ENCODE measurements at regions not wholly inside any gene's neighbourhood (a gene's known extent, or its start where the extent isn't known, plus 50 kb on each side); places are given as distances from the start of the nearest gene placed in this dataset.

DNA sequence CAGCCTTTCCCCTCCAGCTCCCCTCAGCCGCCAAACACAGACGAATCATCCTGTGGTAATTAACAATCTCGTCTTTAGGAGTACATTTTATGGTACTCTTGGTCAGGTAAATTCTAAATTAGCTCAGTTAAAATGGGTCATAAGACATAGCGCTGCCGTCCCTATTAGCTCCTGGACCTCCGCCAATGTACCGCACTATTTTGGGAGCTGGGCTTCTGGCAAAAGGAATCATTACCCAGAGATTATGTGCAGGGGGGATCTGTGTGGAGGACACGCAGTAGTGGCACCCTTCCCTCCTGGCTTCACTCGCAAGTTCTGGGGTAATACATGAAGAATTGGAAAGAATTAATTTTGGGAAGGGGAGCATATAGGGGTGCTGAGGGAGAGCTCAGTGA is 68.6 kb upstream of the ONECUT1 start:
- no peak for DNase-seq

DNA sequence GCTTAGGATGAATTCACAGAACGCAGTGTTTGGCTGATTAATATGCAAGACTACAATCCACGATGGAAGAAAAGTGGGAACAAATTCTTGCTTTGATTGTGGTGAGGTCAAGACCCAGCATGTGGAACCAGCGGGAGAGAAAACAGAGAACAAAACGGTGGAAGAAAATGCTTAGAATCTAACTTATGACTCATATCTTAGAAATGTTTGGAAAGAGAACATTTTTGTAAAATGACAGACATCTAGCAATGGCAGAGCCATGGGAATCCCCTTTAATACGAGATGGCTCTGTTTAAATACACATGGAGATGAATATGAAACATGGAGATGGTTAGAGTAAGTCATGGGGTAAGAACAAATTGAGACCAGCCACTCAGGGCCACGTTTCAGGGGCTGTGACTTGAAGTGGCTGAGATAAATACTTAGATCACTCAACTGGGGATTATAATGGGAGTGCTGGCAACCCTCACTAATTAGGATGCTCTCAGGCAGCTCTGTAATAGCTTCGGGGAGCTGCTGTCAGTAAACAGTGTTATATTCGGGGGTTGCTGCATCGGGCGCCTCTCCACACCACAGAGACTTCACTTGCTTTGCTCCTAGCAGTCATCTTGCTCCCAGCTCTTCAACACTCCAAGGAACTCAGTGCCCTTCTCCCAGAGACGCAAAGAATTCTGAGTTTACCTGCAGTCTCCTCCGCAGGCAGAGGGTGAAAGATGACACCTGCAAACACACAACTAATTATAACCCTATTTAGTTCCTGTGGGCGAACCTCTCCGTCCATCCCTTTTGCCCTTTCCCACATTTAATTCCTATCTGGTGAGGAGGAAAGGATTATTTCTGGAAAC is 68.0 kb upstream of the ONECUT1 start:
- DNase-seq, result no peak

DNA sequence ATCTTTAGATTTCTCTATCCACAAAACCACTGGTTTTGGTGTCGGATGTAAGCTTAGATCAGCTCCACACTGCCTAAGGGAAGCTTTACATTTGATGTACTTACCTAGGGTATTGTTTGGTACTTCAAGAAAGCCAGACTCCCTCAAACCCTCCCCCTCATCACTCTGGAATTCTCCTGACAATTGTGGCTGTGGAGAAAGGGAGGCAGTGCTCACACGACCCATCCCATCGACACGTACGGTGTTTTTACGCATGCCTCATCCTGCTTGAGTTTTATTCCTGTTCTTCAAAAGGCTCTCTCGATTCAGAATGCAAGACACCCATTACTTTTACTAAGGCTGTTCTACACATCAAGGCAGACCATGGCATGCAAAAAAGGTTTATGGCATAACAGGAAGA is 67.3 kb upstream of the ONECUT1 start:
- DNase-seq, result no peak

DNA sequence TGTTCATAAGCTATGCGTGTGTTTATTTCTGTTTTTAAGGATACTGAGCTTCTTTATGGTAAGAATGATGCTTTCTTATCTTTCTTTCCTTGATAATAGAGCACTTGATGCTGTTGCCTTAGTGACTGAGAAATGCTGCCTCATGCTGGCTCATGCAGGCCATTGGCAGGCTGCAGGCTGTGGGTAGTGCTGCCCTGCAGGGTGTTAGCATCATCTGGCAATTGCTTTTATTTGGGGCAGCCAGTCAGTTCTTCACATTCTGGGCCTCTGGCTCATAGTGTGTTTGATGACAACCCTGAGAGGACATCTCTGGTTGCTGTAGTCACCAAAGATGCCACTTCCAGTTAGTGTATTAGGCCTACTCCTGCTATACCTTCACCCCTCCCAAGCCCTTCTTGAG is 66.2 kb upstream of the ONECUT1 start:
- no peak for DNase-seq

DNA sequence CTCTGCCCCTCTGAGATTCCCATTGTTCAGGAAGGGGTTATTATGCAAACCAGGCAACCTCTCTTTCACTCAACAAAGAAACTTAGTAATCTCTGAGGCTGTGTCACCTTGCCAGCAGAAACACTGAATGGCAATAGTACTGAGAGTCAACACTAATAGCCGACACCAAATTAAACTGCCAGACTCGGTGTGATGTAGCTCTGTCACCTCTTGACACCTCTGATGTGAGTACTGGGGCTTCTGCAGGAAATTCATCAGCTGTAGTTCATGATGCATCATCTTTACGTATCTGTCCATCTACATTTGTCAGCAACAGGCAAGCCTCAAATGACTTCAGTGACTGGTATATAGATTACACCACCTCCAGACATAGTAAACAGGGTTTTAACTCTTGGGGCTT is 65.0 kb upstream of the ONECUT1 start:
- DNase-seq, result no peak

DNA sequence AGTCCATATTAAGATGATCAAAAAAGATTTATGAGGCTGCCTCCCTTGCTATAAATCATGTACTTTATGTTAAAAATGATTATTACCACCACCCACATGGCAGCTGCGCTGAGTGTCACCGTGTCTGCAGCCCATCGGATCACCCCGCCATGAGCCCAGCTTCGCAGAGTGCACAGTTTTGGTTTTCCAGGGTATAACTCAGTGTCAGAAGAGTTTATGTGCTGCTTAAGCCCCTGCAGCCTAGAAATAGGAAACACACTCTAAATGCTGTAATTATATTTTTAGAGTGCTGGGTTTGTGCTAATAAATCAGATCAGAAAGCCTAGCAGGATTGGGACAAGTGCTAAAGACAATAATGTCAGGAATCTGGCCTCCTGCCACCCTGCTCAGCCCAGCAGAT is 54.7 kb upstream of the ONECUT1 start:
- DNase-seq, result no peak
